GM19025 (cell line): ENCODE measurements at regions not wholly inside any gene's neighbourhood (a gene's known extent, or its start where the extent isn't known, plus 50 kb on each side); places are given as distances from the start of the nearest gene placed in this dataset.
"Not testable (repeated sequence)": the region's sequence is repeated elsewhere in the genome, so short reads cannot be mapped to it uniquely, and the experiment has no call there.

Experiments used
- ATAC-seq: cut with Tn5 transposase; IDR thresholded peaks from one replicate; pipeline ENCODE4 v1.9.1; 2021; ENCODE audit warnings: mild to moderate bottlenecking, low read depth, moderate library complexity; ENCODE audit not compliant: unreplicated experiment

- ATAC-seq, result no peak
These were observed 97.1 kb upstream of the USP9X start for GRCh38 chrX:40988100-40988499.

DNA sequence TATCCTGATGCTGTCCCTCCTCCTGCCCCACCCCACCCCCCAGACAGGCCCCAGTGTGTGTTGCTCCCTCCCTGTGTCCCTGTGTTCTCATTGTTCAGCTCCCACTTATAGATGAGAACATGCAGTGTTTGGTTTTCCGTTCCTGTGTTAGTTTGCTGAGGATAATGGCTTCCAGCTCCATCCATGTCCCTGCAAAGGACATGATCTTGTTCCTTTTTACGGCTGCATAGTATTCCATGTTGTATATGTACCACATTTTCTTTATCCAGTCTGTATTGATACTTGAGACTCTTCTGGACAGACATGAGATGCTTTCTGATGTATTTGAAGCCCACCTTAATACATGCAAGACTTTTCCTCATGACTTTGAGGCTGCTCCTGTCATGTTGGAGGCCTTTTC lies 91.8 kb upstream of the USP9X start:
- not testable (repeated sequence) for ATAC-seq

DNA sequence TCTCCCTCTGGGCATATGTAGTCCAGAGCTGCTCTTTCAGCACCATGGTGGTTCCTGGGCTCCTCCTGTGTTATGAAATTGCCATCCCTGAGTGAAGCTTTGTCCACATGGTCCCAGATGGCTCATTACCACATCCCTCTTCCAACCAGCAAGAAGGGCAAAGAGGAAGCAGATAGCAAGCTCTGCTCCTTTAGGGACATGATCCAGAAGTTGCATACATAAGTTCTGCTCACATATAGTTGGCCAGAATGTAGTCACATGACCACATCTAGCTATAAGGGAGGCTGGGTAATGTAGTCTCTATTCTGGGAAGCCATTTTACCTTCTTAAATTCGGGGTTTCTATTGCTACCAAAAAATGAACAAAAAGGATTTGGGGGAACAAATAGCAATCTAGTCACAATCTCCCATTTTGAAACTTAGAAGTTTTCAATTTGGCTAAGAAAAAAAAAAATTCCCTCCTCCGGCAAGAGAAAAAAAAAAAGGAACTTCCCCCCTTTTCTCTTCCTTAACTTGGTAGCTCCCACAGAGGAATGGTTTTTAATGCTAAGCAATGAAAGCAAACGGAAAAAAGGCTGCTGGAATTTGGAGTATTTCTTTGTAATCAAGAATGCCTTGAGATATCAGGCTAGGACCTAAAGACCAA lies 88.2 kb upstream of the USP9X start:
- ATAC-seq, result no peak

DNA sequence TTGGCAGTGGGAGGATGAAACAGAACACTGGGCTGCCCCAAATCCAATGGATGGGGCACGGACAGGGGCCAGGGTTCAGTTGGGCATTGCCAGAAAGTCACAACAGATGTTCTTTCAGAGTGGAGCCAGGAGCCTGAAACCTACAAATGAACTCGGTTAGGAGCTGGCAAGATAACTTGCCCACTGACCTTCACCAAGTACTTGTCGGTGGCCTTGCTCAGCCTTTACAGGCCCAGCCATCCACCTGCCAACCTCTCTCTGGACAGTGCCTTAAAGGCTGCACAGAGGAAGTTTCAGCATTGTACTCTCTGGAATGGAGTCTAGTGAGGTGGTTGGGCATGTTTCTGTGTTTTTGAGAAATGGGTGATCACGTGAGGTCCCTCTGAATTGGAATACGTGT lies 87.1 kb upstream of the USP9X start:
- no peak for ATAC-seq

GRCh38 chrX:41001327-41001726 lies 83.9 kb upstream of the USP9X start:
- ATAC-seq, result no peak

DNA sequence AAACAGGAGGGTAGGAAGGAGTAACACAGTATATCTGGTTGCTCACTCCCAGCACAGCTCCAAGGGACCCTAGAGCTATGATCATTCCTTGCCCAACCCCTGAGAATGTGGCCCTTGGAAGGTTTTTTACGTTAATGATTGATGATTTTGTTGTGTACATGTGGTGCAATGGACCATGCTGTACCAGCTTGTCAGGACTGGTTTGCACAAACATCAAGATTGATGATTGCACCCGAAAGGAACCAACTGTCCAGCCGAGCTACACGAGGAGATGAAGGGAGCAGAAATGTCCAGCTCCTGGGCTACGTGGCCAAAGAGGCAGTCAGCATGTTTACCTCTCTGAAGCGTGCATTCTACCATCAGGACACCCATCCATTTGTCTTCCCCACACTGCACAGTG lies 83.2 kb upstream of the USP9X start:
- ATAC-seq, result no peak

DNA sequence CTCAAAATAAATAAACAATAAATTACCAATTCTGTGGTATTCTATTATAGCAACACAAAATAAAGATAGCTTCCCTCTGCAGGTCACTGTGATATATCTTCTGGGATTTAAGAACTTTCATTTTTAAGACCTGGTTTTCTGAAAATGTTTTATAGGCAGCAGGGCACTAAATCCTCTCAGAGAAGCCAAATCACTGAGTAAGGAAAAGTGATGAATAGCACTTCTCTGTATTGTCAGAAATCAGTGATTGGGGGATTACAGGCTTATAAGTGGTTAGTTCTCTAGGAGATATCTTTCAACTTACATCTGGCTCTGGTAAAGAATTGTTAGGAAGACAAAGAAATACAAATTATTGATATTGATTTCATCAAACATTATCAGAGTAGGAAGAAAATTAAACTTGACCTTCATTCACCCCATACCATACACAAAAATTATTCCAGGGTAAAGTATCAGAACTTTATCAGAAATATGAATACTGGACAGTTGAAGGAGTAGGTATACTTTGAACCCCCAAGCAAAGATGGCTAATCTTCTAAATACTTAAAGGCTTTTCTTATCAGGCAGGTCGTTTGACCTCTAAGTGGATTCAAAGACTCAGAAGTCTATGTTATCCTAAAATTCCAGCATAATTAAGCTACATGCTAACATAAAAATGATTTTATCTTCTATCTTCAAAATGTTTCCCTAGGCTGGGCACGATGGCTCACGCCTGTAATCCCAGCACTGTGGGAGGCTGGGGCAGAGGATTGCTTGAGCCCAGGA lies 81.6 kb upstream of the USP9X start:
- no peak for ATAC-seq

DNA sequence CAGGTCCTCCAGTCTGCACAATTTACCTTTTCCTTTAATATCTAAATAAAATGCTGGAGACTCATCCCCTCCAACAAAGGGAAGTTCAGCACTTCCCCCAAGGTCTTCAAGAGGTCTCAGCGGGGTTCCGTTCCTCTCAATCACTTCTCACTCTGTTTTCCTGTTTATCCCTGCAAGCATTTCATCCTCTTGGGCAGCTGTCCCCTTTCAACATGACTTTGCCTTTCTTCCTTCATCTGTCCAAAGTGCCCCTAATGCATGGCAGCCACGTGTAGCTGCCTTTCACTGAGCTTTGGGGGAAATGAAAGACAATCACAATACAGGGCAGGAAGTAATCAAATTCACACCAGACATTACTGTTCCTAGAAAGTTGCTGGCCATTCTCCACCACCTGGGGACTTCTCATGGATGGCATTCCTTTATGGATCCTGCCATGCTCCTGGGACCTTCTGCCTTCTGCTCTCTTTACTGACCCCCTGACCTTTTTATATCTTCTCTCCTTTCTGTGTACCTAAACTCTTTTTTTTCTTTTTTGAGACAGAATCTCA lies 79.7 kb upstream of the USP9X start:
- ATAC-seq, result no peak

GRCh38 chrX:41009850-41010846 lies 75.1 kb upstream of the USP9X start:
- no peak for ATAC-seq

DNA sequence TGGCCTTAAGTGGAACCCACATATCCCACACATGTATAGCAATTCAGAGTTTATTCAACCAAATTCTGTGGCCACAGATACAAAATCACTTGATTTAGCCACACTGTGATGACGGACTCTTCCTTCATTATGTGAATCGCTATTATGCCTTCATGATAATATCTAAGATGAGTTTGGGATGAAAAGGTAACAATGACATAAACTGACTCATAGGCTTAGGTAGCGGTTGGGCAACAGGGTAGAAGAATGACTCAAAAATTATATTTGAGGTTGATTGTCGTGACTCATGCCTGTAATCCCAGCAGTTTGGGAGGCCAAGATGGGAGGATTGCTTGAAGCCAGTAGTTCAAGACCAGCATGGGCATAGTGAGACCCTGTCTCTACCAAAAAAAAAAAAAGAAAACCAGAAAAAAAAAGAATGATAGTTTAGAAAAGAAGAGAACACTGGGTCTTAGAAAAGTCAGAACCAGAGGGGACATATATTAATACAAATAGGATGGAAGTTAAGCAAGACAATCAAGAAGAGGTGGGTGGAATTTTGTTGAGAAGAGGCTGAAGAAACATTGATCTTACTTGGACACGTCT lies 70.4 kb upstream of the USP9X start:
- no peak for ATAC-seq

DNA sequence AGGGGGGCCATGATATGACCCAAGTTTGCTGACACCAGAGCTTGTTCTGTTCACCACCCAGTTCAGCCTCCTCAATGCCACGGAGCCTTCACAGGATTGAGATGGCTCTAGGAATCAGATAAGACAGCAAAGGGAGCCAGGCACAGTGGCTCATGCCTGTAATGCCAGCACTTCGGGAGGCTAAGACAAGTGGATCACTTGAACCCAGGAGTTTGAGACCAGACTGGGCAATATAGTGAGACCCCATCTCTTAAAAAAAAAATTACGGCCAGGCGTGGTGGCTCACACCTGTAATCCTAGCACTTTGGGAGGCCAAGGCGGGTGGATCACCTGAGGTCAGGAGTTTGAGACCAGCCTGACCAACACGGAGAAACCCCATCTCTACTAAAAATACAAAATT lies 67.5 kb upstream of the USP9X start:
- ATAC-seq, result not testable (repeated sequence)

DNA sequence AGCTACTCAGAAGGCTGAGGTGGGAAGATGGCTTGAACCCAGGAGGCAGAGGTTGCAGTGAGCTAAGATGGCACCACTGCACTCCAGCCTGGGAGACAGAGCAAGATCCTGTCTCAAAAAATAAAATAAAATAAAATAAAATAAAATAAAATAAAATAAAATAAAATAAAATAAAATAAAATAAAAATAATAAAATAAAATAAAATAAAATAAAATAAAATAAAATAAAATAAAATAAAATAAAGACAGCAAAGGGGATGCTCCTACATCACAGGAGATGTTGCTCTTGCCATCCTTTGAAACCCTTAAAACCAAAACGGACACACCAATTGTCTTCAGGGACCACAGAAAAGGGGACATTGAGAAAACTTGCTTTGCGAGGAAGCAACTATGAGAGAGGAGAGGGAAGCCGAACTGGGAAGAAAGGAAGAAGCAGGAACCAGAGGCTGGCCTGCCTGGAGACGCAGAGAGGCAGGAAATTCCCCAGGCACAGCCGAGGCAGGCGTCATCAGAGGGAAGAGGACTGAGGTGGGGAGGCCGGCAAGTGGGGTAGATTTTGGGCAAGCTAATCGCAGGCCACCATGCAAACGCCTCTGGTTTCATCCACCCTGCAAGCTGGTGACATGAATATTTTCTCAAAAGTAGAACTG lies 66.7 kb upstream of the USP9X start:
- ATAC-seq, result not testable (repeated sequence)

DNA sequence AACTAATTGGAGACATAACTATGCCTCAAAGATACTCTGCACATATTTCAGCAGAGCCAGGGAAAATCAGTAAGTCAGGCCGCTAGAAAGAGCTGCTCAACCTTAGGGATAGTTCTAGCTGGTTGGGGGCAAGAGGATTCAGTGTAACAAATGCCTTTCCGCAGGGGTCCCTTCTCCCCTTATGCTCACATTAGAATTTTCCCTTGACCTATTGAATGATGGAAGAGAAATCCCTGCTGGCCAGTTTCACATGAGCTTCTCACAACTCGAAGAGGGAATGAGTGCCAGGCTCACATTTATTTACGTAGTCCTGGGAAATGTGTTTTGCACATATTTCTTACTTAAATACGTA lies 66.2 kb upstream of the USP9X start:
- no peak for ATAC-seq

DNA sequence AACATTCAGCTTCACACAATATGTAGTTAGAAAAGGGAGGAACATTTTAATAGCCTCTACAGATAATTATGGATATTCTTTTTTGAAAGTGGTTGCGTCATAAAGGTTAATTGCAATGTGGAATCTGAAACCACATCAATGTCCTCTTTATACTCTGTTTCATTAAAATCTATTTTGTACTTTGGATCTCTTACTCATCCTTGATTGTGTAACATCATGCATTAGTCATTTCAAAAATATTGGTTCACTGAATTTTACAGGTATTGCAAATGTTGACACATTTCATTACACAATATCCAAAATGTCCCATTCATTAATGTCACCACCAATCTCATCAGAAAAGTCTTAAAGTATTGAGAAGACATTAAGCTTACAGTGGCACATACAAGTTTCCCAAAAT lies 62.7 kb upstream of the USP9X start:
- ATAC-seq, result no peak

- ATAC-seq, result no peak
These were observed 62.1 kb upstream of the USP9X start for GRCh38 chrX:41023098-41023497.

GRCh38 chrX:41024335-41024734 lies 60.9 kb upstream of the USP9X start:
- not testable (repeated sequence) for ATAC-seq

DNA sequence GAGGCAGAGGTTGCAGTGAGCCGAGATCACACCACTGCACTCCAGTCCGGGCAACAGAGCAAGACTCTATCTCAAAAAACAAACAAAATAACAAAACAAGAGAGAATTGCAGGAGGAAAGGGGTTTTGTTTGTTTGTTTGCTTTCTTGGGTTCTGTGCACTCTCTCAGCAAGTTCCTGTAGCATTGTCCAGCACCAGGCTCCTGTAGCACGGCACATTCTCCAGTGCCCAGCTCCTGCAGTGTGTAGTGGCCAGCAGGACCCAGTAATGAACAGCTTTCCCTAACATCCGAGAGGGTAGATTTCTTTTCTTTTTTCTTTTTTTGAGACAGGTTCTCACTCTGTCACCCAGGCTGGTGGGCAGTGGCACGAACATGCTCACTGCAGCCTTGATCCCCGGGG lies 60.5 kb upstream of the USP9X start:
- ATAC-seq, result no peak

DNA sequence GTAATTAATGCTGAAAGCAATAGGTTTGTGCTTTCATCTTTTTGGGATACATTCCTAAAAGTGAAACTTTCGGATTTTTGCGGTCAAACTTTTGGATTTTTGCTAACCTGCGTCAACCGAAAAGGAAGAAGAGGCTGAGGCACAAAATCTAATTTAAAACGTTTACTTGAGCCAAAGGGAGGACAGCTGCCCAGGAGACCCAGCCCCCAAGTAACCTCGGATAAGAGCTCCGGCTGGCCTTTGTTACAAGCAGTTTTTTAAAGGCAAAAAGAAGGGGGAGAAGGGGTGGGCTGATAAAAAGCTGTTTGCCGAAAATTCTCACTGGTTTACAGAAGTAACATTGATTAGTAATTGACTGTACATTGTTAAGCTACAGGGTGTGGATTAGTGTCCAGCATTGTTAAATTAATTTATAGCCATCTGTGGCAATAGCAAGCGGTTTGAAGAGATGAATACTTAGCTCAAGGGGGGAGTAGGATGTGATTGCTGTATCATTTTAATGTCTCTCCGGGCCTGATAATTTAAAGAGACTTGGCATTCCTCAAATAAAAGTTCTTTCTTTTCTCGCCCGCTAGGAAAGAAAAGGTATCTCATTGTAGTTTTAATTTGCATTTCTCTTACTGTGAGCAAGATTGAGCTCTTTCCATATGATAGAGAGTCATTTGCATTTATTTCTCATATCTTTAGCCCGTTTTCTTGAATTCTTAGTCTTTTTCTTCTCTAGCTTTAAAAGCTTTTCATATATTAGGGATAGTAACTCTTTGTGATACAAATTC lies 59.1 kb upstream of the USP9X start:
- no peak for ATAC-seq

GRCh38 chrX:41026702-41027078 lies 58.6 kb upstream of the USP9X start:
- ATAC-seq, result no peak
